GM18519 (cell line): ENCODE measurements at regions not wholly inside any gene's neighbourhood (a gene's known extent, or its start where the extent isn't known, plus 50 kb on each side); places are given as distances from the start of the nearest gene placed in this dataset.
A peak's percentile ranks its signal among the peaks of the same experiment; 100 is the strongest.
"Not testable (repeated sequence)": the region's sequence is repeated elsewhere in the genome, so short reads cannot be mapped to it uniquely, and the experiment has no call there.

Experiments used
- ATAC-seq: cut with Tn5 transposase; IDR thresholded peaks from one replicate; pipeline ENCODE4 v1.9.1; 2021; ENCODE audit warnings: mild to moderate bottlenecking, moderate library complexity; ENCODE audit not compliant: unreplicated experiment, low FRiP score

DNA sequence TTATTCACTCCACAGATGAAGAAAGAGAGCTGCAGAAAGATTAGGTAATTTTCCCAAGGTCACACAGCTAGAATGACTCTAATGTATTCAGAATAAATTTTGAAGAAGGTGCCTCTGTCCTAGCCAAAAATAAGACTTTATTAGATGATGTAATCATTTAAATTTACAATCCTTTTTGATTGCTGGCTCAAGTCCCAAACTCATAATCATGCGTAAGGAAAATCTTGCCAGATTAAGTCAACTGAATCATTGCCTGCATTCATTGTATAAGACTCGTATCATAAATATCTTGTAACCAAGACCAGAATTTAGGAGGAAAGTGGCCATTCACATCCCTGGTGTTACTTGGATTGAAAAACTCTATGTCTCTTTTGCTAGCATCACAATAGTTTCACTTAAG is 53.1 kb upstream of the STK39 start:
- ATAC-seq, result no peak

- ATAC-seq, result no peak
These were observed 56.8 kb upstream of the STK39 start for GRCh38 chr2:168304024-168304681.

GRCh38 chr2:168307379-168307778 is 60.0 kb upstream of the STK39 start:
- no peak for ATAC-seq

DNA sequence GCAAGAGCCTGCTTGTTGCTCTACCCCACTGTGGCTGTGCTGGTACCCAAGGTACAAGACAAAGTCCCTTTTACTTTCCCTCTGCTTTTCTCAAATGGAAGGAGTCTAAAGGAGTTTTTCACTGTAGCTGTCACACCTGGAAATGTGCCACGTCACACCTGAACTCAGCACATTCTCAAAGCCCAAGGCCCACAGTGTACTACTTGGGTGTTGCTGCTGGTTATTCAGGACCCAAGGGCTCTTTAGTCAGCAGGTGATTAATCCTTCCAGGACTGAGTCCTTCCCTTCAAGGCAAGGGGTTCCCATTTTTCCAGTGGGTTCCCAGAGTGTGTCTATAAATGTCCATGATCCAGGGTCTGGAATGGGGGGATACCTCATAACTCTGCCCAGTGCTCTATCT is 63.2 kb upstream of the STK39 start:
- ATAC-seq, result no peak

GRCh38 chr2:168311261-168311910 is 64.0 kb upstream of the STK39 start:
- ATAC-seq, result no peak

DNA sequence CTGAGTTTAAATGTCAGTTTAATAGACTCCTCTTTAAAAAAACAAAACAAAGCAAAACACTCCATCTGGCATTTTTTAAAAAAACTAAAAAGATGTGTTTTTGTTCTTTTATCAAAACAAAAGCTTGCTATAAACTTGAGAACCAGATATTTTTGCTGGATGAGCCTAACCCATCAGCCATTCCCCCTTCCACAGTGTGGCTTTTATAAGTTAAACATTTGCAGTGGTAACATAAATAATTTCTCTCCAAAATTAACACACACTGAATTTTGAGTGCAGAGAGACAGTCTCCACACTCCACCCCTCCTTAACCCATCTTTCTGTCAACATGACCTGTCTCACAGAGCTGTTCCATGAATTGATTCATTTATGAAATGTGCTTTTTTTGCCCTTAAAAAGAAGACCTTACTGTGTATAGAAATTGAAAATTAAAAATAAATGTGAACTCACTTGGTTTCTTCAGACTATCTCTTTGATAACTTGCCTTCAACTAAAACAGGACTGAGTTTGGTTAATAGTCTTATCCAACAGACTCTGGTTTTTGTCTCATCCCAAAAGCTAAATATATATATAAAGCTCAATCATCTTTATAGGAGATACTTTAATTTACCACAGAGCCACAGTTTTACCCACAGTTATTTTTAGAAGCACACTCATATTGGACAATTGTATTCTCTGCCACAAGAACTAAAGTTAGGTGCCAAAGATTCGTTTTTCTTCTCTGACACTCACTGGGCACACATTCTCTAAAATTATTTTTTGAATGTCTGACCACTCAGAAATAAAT is 64.8 kb upstream of the STK39 start:
- ATAC-seq, result no peak

DNA sequence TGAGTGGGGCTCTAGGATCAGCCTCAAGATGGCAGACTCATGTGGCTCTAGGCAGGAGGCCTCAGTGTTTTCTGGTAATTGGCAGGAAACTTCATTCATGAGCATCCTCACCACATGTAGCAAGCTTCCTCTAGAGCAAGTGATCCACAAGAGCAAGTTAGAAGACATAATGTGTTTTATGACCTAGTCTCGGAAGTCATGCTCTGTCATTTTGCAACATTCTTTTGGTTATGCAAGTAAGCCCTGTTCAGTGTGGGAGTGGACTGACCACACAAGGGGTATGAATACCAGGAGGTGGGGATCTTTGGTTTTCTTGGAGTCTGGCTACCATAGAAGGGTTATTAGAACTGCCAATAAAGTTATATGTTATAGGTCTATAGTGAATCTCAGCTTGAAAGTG is 66.8 kb upstream of the STK39 start:
- no peak for ATAC-seq

GRCh38 chr2:168315331-168316072 is 68.1 kb upstream of the STK39 start:
- no peak for ATAC-seq

GRCh38 chr2:168316073-168316440 is 68.7 kb upstream of the STK39 start:
- no peak for ATAC-seq

- no peak for ATAC-seq
These were observed 69.9 kb upstream of the STK39 start for GRCh38 chr2:168317282-168317681.

- ATAC-seq, result no peak
These were observed 72.9 kb upstream of the STK39 start for GRCh38 chr2:168320267-168320666.

DNA sequence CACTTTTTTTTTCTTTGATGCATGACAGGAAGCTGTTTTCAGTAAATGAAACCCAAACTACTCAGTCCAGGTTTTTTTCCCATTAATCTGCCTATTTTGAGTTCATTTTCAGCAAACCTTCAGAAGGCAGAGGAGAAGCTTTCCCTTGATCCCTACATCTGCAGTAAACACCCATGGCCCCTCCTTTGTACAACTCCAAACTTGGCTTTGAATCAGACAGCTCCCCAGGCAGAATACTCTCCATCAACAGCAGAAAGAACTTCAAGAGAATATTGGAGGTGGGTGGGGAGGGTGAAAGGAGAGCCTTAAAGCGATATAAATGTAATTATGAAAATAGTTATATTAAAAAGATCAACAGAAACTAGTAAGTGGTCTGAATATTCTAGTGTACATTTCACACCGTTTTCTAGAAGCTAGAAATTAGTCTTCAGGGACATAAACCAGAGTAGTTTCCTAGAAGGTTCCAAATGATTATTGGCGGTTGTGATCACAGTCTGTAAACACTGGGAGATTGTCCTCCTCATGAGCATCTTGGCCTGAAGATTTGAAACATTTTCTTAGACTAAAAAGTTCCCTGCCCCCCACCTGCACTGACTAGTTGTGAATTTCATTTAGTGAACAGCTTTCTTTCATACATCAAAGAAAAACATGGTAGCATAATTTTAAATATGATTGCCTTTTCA is 75.1 kb upstream of the STK39 start:
- ATAC-seq, result no peak

- ATAC-seq, result no peak
These were observed 76.2 kb upstream of the STK39 start for GRCh38 chr2:168323529-168324021.

DNA sequence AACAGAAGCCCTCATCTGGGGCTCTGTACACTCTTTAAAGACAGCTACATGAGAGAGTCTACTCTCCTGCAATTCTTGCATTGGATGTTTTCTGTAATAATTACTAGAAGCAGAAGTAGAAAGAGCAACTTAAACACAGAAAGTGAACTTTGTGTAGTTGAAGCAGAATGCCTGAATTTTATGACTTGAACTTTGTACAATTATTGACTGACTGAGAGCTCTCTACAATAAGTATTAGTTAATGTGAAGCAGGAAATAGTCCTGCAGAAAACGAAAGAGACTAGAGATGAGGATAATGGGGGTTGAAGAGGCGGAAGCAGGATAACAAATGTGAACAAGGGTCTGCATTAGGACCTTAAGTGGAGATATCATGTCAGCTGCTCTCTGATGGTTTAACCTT is 79.2 kb upstream of the STK39 start:
- ATAC-seq, result no peak

DNA sequence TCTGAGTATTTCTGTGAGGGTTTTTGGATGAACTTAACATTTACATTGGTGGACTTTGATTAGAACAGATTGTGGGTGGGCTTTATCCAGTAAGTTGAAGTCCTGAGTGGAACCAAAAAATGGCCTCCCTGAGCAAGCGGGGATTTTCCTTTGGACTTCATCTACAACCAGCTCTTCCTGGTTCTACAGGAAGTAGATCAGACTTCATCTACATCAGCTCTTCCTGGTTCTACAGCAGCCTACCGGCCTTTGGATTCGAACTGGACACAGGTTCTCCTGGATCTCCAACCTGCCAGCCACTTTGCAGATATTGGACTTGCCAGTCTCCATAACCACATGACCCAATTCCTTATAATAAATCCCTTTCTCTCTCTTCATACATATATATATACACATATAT is 79.9 kb upstream of the STK39 start:
- no peak for ATAC-seq

GRCh38 chr2:168328421-168328820 is 81.0 kb upstream of the STK39 start:
- no peak for ATAC-seq

DNA sequence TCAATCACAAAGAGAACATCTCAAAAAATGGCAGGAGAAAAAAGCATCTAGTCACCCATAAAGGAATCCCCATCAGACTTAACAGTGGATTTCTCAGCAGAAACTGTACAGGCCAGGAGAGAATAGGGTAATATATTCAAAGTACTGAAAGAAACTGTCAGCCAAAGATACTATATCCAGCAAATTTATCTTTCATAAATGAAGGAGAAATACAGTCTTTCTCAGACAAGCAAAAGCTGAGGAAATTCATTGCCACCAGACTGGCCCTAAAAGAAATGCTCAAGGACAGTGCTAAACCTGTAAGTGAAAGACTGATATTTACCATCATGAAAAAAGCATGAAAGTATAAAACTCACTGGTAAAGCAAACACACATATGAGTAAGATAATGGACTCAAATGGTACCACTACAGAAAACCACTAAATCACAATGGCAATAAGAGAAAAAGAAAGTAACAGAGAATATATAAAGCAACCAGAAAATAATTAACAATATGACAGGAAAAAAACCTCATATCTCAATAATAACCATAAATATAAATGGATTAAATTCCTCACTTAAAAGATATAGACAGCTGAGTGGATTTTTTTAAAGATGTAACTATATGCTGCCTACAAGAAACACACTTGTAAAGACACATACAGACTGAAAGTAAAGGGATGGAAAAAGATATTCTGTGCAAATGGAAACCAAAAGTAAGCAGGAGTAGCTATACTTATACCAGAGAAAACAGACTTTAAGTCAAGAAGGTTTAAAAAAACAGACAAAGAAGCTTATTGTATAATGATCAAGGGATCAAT is 83.4 kb upstream of the STK39 start:
- no peak for ATAC-seq

- ATAC-seq, result not testable (repeated sequence)
These were observed 87.9 kb upstream of the STK39 start for GRCh38 chr2:168335254-168335653.

DNA sequence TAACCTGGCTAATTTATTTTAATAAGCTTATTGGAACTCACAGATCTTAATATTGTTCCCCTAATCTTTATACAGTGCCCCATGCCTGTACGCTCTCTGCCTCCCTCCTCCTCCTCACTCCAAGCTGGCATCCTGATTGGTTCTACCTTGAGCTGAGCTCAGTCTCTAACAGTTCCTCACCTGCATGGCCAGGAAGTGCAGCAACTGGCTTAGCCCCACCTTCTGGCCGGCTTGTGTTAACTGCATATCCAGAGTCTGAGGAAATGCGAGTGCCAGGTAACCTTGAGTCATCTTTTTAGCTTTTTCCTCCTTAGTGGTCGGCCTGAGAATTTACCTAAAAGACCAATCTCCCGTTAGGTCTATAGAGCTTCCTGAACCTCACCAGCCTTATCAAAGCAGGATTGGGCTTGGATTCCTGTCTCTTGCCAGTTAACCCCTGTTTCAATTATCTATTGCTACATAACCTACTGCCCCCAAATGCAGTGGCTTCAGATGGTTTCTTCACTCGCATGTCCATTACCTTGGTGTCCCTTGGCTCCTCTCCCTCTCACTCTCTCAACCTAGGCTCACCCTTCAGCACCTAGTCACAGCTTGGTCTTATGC is 89.5 kb upstream of the STK39 start:
- ATAC-seq, result peak; percentile 59
